GM12878 (cell line): ENCODE measurements at regions not wholly inside any gene's neighbourhood (a gene's known extent, or its start where the extent isn't known, plus 50 kb on each side); places are given as distances from the start of the nearest gene placed in this dataset.

Source experiments
- ATAC-seq: fragments of 200-7000 bp; cut with Tn5 transposase; 3 replicates; pipeline ENCODE4 v1.9.1; 2020; ENCODE audit warnings: mild to moderate bottlenecking, moderate library complexity
- BruUV-seq: library from RNA; stranded (reverse); fragments of 400-500 nt; replicated peaks from 2 replicates; lab custom pipeline; 2021; lab: Mats Ljungman, UMichigan
- CTCF ChIA-PET: fragments of 300-600 bp; sonication (Branson Sonifier 250); formaldehyde crosslinking; extraction: SDS; loops from one replicate; lab custom pipeline; 2021; ENCODE audit warnings: inconsistent platforms; lab: Yijun Ruan, JAX
- POLR2A ChIA-PET: fragments of 350-600 bp; formaldehyde crosslinking; extraction: SDS; loops from one replicate; lab custom pipeline; 2021; ENCODE audit warnings: inconsistent platforms; lab: Charles Lee
- RAD21 ChIA-PET: fragments of 300-600 bp; sonication (Branson Sonifier 250); formaldehyde crosslinking; loops from one replicate; lab custom pipeline; 2023; ENCODE audit warnings: antibody characterized with exemption; ENCODE audit not compliant: unreplicated experiment; lab: Charles Lee
- SMC1A ChIA-PET: fragments of 300-600 bp; sonication (Branson Sonifier 250); formaldehyde crosslinking; loops from one replicate; lab custom pipeline; 2023; ENCODE audit not compliant: unreplicated experiment, uncharacterized antibody; lab: Charles Lee
- DNase-seq: peaks from one replicate; pipeline ENCODE4 v3.0.0-alpha.2; 2011; ENCODE audit warnings: low read depth, low spot score
- FAIRE-seq: peaks from 3 replicates; lab custom pipeline; 2011; peaks lifted over from hg19 to GRCh38; lab: Jason Lieb, UNC
- H2AFZ ChIP-seq: 2 replicates; pipeline ENCODE4 v1.6.0; 2011; ENCODE audit warnings: low read depth, low read length, control low read depth; ENCODE audit not compliant: control insufficient read depth
- H3K27ac ChIP-seq: 2 replicates; pipeline ENCODE4 v1.5.1; 2011; ENCODE audit warnings: control low read depth; ENCODE audit not compliant: control insufficient read depth, insufficient read depth
- H3K27me3 ChIP-seq, 2 experiments: replicated peaks in 1 of 2; 2 replicates each; pipeline versions ENCODE4 v1.6.0 to v1.6.1; 2011; ENCODE audit warnings: low read length in 1 of 2; ENCODE audit not compliant: control insufficient read depth in 2 of 2, insufficient read depth in 2 of 2
- H3K36me3 ChIP-seq, 2 experiments: 2 replicates each; pipeline ENCODE4 v1.5.1; 2011; ENCODE audit warnings: low read length in 1 of 2; ENCODE audit not compliant: control insufficient read depth in 2 of 2, insufficient read depth in 2 of 2
- H3K4me1 ChIP-seq: 2 replicates; pipeline ENCODE4 v1.6.1; 2011; ENCODE audit warnings: mild to moderate bottlenecking, low read length, moderate library complexity, mixed read lengths; ENCODE audit not compliant: control insufficient read depth, insufficient read depth
- H3K4me2 ChIP-seq: 2 replicates; pipeline ENCODE4 v1.6.0; 2011; ENCODE audit warnings: control low read depth; ENCODE audit not compliant: control insufficient read depth, insufficient read depth
- H3K4me3 ChIP-seq: fragments of 200-600 bp; sonication (generic); 2 replicates; pipeline ENCODE4 v1.5.1; 2016
- H3K79me2 ChIP-seq: 2 replicates; pipeline ENCODE4 v1.6.0; 2011; ENCODE audit warnings: low read length; ENCODE audit not compliant: control insufficient read depth, insufficient read depth
- H3K9ac ChIP-seq: 2 replicates; pipeline ENCODE4 v1.8.0; 2011; ENCODE audit warnings: low read length, control low read depth, mixed read lengths; ENCODE audit not compliant: control insufficient read depth, insufficient read depth
- H3K9me3 ChIP-seq: replicated peaks from 3 replicates; pipeline ENCODE4 v1.5.1; 2011; ENCODE audit warnings: mild to moderate bottlenecking, low read length; ENCODE audit not compliant: control insufficient read depth, insufficient read depth
- H4K20me1 ChIP-seq: 2 replicates; pipeline ENCODE4 v1.6.0; 2011; ENCODE audit not compliant: control insufficient read depth, insufficient read depth
- CBX3 ChIP-seq: fragments of 200-600 bp; sonication (generic); IDR thresholded peaks from 2 replicates; pipeline ENCODE4 v1.6.1; 2016; ENCODE audit warnings: low read depth, borderline replicate concordance
- ESRRA ChIP-seq: IDR thresholded peaks from 2 replicates; pipeline ENCODE4 v1.6.1; 2012; ENCODE audit warnings: mild to moderate bottlenecking, low read length, improper control_type of control experiment
- GABPA ChIP-seq: IDR thresholded peaks from 2 replicates; pipeline ENCODE4 v1.6.1; 2014; ENCODE audit warnings: antibody characterized with exemption, low read depth, mild to moderate bottlenecking, inconsistent platforms
- HDAC6 ChIP-seq: fragments of 200-600 bp; sonication (generic); IDR thresholded peaks from one replicate; pipeline ENCODE4 v1.8.0; 2017; ENCODE audit warnings: antibody characterized with exemption; ENCODE audit not compliant: unreplicated experiment
- IRF4 ChIP-seq: IDR thresholded peaks from 2 replicates; pipeline ENCODE4 v1.6.1; 2011; ENCODE audit warnings: low read depth, low read length
- JUND ChIP-seq: IDR thresholded peaks from 2 replicates; pipeline ENCODE4 v1.6.1; 2012; ENCODE audit warnings: low read depth, mild to moderate bottlenecking, low read length, improper control_type of control experiment, moderate library complexity
- KDM1A ChIP-seq: fragments of 200-600 bp; sonication (generic); IDR thresholded peaks from 2 replicates; pipeline ENCODE4 v1.6.1; 2016; ENCODE audit warnings: borderline replicate concordance
- POLR2A ChIP-seq: IDR thresholded peaks from 2 replicates; pipeline ENCODE4 v1.6.1; 2011; ENCODE audit warnings: low read depth, mild to moderate bottlenecking, low read length
- SIX5 ChIP-seq: IDR thresholded peaks from 2 replicates; pipeline ENCODE4 v1.6.1; 2011; ENCODE audit warnings: mild to moderate bottlenecking, low read depth, low read length, moderate library complexity; ENCODE audit not compliant: severe bottlenecking
- SREBF2 ChIP-seq: IDR thresholded peaks from 2 replicates; pipeline ENCODE4 v1.6.1; 2012; ENCODE audit warnings: mild to moderate bottlenecking, low read length
- YBX1 ChIP-seq: fragments of 450-650 bp; IDR thresholded peaks from 2 replicates; pipeline ENCODE4 v1.6.1; 2016; ENCODE audit warnings: antibody characterized with exemption
- WGBS: methylation state at CpG from one replicate; pipeline ENCODE4 v1.1.6; 2016; ENCODE audit warnings: low lambda C conversion rate; ENCODE audit not compliant: insufficient replicate concordance, insufficient coverage; ENCODE audit errors: missing lambda C conversion rate; 5-methylcytosine and 5-hydroxymethylcytosine counted together
- in situ Hi-C: fragments of 300-500 bp; cut with MboI; formaldehyde crosslinking; loops from 9 replicates; pipeline ENCODE4 v1.14.3; 2018; ENCODE audit warnings: mixed read lengths
- intact Hi-C: fragments of 100-400 bp; cut with micrococcal nuclease; formaldehyde crosslinking; loops from one replicate; pipeline ENCODE4 v1.14.2; 2022; ENCODE audit not compliant: unreplicated experiment
- TF ChIP-seq, protein P1 (sequence below), 3 experiments: IDR thresholded peaks in 2 of 3; conservative IDR thresholded peaks in 1 of 3; 2 replicates each; pipeline ENCODE4 v1.5.1; 2011; ENCODE audit warnings: low read depth in 3 of 3, low read length in 3 of 3, mild to moderate bottlenecking in 3 of 3, control low read depth in 2 of 3, moderate library complexity in 2 of 3, inconsistent platforms in 1 of 3, mixed read lengths in 1 of 3; ENCODE audit not compliant: control insufficient read depth in 2 of 3, insufficient read depth in 1 of 3; ENCODE audit errors: extremely low read depth in 1 of 3
- TF ChIP-seq, protein P2 (sequence below): fragments of 450-650 bp; formaldehyde crosslinking; IDR thresholded peaks from 2 replicates; pipeline ENCODE4 v1.4.0; 2020; ENCODE audit warnings: mild to moderate bottlenecking, moderate library complexity

DNA sequence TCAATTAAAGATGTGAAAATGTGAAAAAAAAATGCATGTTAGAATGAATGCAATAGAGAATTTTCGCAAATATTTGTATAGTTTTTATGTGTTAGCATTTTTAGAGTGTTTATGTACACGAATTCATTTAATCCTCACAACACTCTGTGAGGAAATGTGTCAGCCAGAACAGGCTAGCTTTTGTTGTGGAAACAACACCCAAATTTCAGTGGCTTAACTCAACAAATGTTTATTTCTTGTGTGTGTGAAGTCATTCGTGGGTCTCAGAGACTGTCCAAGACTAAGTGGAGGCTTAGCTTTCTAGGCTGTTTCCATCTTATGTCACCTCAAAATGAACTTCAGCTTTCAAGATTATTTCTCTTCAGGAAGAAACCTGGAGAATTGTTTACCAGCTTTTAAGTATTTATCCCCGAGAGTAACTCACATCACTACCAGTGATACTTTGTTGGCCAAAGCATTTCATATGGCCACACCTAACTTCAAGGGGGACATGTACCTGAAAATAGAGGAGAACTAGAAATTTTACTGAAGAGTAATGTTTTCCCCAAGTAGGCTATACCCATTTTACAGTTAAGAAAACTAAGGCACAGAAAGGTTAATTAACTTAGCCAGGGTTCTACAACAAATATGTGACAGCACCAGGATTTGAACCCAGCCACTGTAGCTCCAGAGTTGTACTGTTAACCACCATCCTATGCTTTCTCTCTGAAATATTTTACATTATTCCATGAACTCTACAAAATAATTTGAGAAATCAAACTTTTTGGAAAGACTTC is 306.1 kb downstream of the QKI start:
- Histone ChIP-seq H3K79me2 (no peaks in the 10 kb centered on the region), H3K4me1 (peaks cover 13% of the 10 kb centered on the region; the same call in 1 of the 2 replicates), H3K9me3 (no peaks in the 10 kb centered on the region; the same call in 2 of the 3 replicates), H4K20me1 (no peaks in the 10 kb centered on the region), H3K4me3 (no peak overlapping the region), H3K27ac (no peak overlapping the region), H3K36me3 (no peaks in the 10 kb centered on the region), H3K4me2 (no peak overlapping the region), H3K27me3 (no peaks in the 10 kb centered on the region), H2AFZ (no peak overlapping the region), H3K9ac (no peak overlapping the region)
- intact Hi-C loops (no loop called here), in situ Hi-C loops (no loop called here)
- TF ChIP-seq JUND (no peak), POLR2A (no peak), IRF4 (no peak)
- BruUV-seq = no TSS peak
- CTCF ChIA-PET = no interaction called here
- FAIRE-seq (no peak), DNase-seq (no peak), ATAC-seq (no peak)
- SMC1A ChIA-PET = no interaction called here
- POLR2A ChIA-PET = no interaction called here
- RAD21 ChIA-PET = no interaction called here
- WGBS = 74% methylated on average over 4 of the region's 4 CpGs

DNA sequence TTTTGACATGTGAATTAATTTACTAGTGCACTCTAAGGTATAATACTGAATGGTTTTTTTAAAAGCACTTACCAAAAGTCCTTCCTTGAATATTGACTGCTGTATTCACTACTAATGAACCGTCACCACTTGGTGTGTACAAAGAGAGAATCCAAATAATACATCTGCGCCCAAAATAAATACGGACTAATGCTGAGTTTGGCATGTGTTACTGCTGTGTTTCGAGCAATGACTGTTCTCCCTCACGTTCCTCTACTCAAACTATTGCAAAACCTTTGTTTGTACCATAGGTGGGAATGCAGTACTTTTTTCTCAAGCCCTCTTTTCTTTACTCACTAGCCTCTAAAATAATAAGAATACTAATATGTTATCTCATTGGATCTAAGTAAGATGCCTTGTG is 305.5 kb downstream of the QKI start:
- CTCF ChIA-PET = no interaction called here
- RAD21 ChIA-PET = no interaction called here
- POLR2A ChIA-PET = no interaction called here
- Histone ChIP-seq H3K79me2 (no peaks in the 10 kb centered on the region), H3K4me3 (no peak overlapping the region), H3K4me1 (peaks cover 13% of the 10 kb centered on the region; the same call in 1 of the 2 replicates), H3K4me2 (no peak overlapping the region), H3K9ac (no peak overlapping the region), H3K36me3 (no peaks in the 10 kb centered on the region), H3K27me3 (no peaks in the 10 kb centered on the region)
- BruUV-seq = no TSS peak
- FAIRE-seq (no peak), ATAC-seq (no peak)
- WGBS = 89% methylated on average over 5 of the region's 5 CpGs
- in situ Hi-C loops = no loop called here
- SMC1A ChIA-PET = no interaction called here
- TF ChIP-seq HDAC6 (no peak), ESRRA (no peak), SIX5 (no peak), YBX1 (no peak), GABPA (no peak), SREBF2 (no peak), POLR2A (no peak), CBX3 (no peak), KDM1A (no peak)
- TF ChIP-seq, protein P1, sequence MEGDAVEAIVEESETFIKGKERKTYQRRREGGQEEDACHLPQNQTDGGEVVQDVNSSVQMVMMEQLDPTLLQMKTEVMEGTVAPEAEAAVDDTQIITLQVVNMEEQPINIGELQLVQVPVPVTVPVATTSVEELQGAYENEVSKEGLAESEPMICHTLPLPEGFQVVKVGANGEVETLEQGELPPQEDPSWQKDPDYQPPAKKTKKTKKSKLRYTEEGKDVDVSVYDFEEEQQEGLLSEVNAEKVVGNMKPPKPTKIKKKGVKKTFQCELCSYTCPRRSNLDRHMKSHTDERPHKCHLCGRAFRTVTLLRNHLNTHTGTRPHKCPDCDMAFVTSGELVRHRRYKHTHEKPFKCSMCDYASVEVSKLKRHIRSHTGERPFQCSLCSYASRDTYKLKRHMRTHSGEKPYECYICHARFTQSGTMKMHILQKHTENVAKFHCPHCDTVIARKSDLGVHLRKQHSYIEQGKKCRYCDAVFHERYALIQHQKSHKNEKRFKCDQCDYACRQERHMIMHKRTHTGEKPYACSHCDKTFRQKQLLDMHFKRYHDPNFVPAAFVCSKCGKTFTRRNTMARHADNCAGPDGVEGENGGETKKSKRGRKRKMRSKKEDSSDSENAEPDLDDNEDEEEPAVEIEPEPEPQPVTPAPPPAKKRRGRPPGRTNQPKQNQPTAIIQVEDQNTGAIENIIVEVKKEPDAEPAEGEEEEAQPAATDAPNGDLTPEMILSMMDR (IDR thresholded peaks at IDR 0.05 in 2 of 3, conservative IDR thresholded peaks at IDR 0.05 in 1 of 3; ENCODE audit: control insufficient read depth in 2 of 3, extremely low read depth in 1 of 3, insufficient read depth in 1 of 3, low read depth in 3 of 3, low read length in 3 of 3) = no peak
- TF ChIP-seq, protein P2, sequence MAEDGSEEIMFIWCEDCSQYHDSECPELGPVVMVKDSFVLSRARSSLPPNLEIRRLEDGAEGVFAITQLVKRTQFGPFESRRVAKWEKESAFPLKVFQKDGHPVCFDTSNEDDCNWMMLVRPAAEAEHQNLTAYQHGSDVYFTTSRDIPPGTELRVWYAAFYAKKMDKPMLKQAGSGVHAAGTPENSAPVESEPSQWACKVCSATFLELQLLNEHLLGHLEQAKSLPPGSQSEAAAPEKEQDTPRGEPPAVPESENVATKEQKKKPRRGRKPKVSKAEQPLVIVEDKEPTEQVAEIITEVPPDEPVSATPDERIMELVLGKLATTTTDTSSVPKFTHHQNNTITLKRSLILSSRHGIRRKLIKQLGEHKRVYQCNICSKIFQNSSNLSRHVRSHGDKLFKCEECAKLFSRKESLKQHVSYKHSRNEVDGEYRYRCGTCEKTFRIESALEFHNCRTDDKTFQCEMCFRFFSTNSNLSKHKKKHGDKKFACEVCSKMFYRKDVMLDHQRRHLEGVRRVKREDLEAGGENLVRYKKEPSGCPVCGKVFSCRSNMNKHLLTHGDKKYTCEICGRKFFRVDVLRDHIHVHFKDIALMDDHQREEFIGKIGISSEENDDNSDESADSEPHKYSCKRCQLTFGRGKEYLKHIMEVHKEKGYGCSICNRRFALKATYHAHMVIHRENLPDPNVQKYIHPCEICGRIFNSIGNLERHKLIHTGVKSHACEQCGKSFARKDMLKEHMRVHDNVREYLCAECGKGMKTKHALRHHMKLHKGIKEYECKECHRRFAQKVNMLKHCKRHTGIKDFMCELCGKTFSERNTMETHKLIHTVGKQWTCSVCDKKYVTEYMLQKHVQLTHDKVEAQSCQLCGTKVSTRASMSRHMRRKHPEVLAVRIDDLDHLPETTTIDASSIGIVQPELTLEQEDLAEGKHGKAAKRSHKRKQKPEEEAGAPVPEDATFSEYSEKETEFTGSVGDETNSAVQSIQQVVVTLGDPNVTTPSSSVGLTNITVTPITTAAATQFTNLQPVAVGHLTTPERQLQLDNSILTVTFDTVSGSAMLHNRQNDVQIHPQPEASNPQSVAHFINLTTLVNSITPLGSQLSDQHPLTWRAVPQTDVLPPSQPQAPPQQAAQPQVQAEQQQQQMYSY (CRISPR knock-in tag) = no peak
- TF ChIP-seq, all 136 proteins: peak for 0
- Histone ChIP-seq H2AFZ (no peak overlapping the region), H3K27ac (no peak overlapping the region), H4K20me1 (no peaks in the 10 kb centered on the region), H3K9me3 (no peaks in the 10 kb centered on the region; the same call in 2 of the 3 replicates)
- no peak for DNase-seq
- intact Hi-C loops = no loop called here
